ENCODE measurements at regions not wholly inside any gene's neighbourhood (a gene's known extent, or its start where the extent isn't known, plus 50 kb on each side); places are given as distances from the start of the nearest gene placed in this dataset.

- TF ChIP-seq CTCF (conservative IDR thresholded peaks at IDR 0.05; ENCODE audit: low read length): no peak
- no peak for TF ChIP-seq EZH2phosphoT487 (IDR thresholded peaks at IDR 0.05; ENCODE audit: borderline replicate concordance, low read depth, low read length)
Observed at GRCh38 chr15:98286831-98287230, 326.3 kb downstream of the ARRDC4 start.
